Thyroid gland (tissue), 4 donors: ENCODE measurements at regions not wholly inside any gene's neighbourhood (a gene's known extent, or its start where the extent isn't known, plus 50 kb on each side); places are given as distances from the start of the nearest gene placed in this dataset.

Experiments used
- CTCF ChIP-seq, 6 experiments: fragments of 200-600 bp in 3 of 6; fragments of 450-650 bp in 3 of 6; sonication (generic) in 3 of 6; IDR thresholded peaks; one replicate each; pipeline ENCODE4 v1.5.1; 2016 to 2019; ENCODE audit warnings: antibody characterized with exemption in 6 of 6, mild to moderate bottlenecking in 2 of 6, inconsistent platforms in 1 of 6, moderate library complexity in 1 of 6
- POLR2A ChIP-seq, 2 donors: fragments of 450-650 bp; IDR thresholded peaks; one replicate each; pipeline ENCODE4 v1.6.1; 2017; ENCODE audit warnings: antibody characterized with exemption in 2 of 2, mild to moderate bottlenecking in 2 of 2, moderate library complexity in 1 of 2

GRCh38 chr6:146895101-146895771 is 296.5 kb downstream of the ADGB start:
- TF ChIP-seq CTCF (IDR thresholded peaks at IDR 0.05) (no peak), POLR2A (IDR thresholded peaks at IDR 0.05) (no peak)
